Adrenal gland (tissue), 9 donors: ENCODE measurements at regions not wholly inside any gene's neighbourhood (a gene's known extent, or its start where the extent isn't known, plus 50 kb on each side); places are given as distances from the start of the nearest gene placed in this dataset.
A peak's percentile ranks its signal among the peaks of the same experiment; 100 is the strongest.

ENCODE experiments used
- DNase-seq, 7 donors: peaks; one replicate each; pipeline ENCODE4 v3.0.0-alpha.2; 2019 to 2020
- H3K27ac ChIP-seq, 5 donors: fragments of 200-600 bp; sonication (generic) in 4 of 5; 1 replicate in 3 of 5; 2 replicates in 2 of 5; pipeline versions ENCODE4 v1.5.1 to v1.8.0; 2016 to 2020; ENCODE audit warnings: mild to moderate bottlenecking in 1 of 5
- H3K27me3 ChIP-seq: fragments of 200-600 bp; 2 replicates; pipeline ENCODE4 v1.8.0; 2021
- H3K36me3 ChIP-seq, 2 donors: fragments of 200-600 bp; replicated peaks in 1 of 2; 1 replicate in 1 of 2; 2 replicates in 1 of 2; pipeline versions ENCODE4 v1.5.1 to v1.8.0; 2018 to 2022
- H3K4me1 ChIP-seq, 2 donors: fragments of 200-600 bp; replicated peaks in 1 of 2; 1 replicate in 1 of 2; 2 replicates in 1 of 2; pipeline versions ENCODE4 v1.5.1 to v1.8.0; 2018 to 2021
- H3K4me3 ChIP-seq, 4 donors: fragments of 200-600 bp; sonication (generic) in 3 of 4; one replicate each; pipeline ENCODE4 v1.5.1; 2016 to 2018
- H3K9me3 ChIP-seq, 3 donors: fragments of 200-600 bp; sonication (generic) in 1 of 3; replicated peaks in 1 of 3; 1 replicate in 2 of 3; 2 replicates in 1 of 3; pipeline versions ENCODE4 v1.5.1 to v1.8.0; 2016 to 2021
- CTCF ChIP-seq, 6 experiments: fragments of 450-650 bp in 4 of 6; fragments of 200-600 bp in 2 of 6; sonication (generic) in 1 of 6; IDR thresholded peaks; 1 replicate in 5 of 6; 2 replicates in 1 of 6; pipeline versions ENCODE4 v1.5.1 to v1.8.0; 2016 to 2021; ENCODE audit warnings: antibody characterized with exemption in 6 of 6, mild to moderate bottlenecking in 2 of 6, moderate library complexity in 1 of 6
- POLR2A ChIP-seq, 2 donors: fragments of 450-650 bp; IDR thresholded peaks; one replicate each; pipeline ENCODE4 v1.6.1; 2017; ENCODE audit warnings: antibody characterized with exemption in 2 of 2, mild to moderate bottlenecking in 2 of 2, moderate library complexity in 1 of 2
- whole genome bisulfite sequencing, 4 donors: extraction: QIAGEN DNeasy Blood & Tissue Kit in 2 of 4; methylation state at CpG; one replicate each; pipeline versions ENCODE4 v1.1.5 to v1.1.7; 2013 to 2017; 5-methylcytosine and 5-hydroxymethylcytosine counted together
- intact Hi-C, 2 donors: fragments of 100-400 bp; cut with DNase I; formaldehyde crosslinking; loops; one replicate each; pipeline versions ENCODE4 v1.14.1 to v1.15.0; 2022 to 2023
- donor health status: healthy with polysubstance abuse.
- donor health status: Bipolar disorder and iron deficiency.
- donor health status: DM: yes; HTN: yes; CAD: no.
- donor health status: DM: no; HTN: no; CAD: no.
- donor health status: DM: no; HTN: no; CAD: no.

DNA sequence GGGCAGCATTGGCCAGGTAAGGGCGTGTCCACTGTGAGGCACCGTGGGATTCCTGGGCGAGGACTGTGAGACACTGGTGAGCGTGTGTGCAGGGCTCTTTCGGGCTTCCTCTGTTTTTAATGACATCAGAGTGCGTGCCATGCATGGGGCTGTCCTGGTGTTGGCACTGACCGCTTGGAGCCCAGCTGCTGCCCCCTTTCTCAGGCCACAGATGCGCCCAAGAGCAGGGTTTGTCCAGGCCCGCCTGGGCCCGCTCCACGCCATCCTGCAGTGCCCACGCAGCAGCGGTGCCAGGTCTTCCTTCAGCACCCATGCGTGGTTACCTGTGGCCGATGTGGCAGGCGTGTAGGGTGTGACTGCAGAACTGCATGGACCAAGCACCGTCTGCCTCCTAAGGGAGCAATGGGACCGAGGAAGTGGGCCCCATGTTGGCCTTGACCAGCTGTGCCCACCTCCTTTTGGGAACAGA lies 72.3 kb upstream of the SEPTIN5 start:
- intact Hi-C loops = no loop called here
- Histone ChIP-seq H3K27ac (no peak overlapping the region), H3K9me3 (no peaks in the 10 kb centered on the region), H3K4me3 (no peak overlapping the region), H3K4me1 (no peaks in the 10 kb centered on the region), H3K36me3 (no peaks in the 10 kb centered on the region), H3K27me3 (no peaks in the 10 kb centered on the region)
- 46 to 76% (median 70%) methylated on average over 7 to 18 of the region's 18 CpGs for WGBS, 4 donors
- TF ChIP-seq CTCF (IDR thresholded peaks at IDR 0.05) (no peak), POLR2A (IDR thresholded peaks at IDR 0.05) (no peak)
- DNase-seq = no peak

DNA sequence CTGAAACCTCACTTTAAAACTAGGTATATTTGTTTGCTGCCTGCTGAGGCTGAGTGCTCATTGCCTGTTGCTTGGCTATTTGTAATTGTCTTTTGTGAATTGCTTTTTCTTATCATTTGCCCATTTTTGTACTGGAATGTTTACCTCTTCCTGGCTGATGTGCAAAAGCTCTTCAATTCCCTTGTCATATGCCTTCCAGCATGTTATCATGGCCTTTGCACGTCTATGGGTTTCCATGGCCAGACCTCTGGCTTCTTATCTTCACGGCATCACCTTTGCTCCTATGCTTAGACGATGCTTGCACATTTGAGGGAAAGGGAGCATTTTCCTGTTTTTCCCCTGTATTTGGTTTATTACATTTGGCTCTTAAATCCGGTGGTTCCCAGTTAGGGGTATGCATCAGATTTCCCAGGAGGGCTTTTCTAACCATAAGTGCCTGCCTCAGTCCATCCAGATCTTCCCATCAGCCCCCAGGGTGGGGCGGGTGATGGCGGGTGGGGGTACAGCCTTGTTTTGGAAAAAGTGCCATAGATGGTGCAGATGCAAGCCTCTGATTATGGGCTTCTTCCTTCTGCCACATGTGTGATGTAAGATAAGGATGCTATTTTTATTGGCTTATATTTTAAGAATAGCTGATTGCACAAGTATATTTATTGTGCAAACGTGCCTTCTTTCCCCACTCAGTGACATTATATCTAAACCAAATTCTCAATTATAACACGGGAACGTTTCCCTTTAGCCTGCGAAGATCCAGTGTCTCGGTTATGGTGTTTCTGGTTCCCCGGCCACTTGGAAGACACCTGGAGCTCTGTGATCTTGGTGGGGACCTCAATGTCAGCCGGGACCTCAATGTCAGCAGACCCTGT lies 70.6 kb upstream of the SEPTIN5 start:
- intact Hi-C loops = no loop called here
- Histone ChIP-seq H3K4me1 (no peaks in the 10 kb centered on the region), H3K27ac (peak overlapping the region in 1 of 5 donors; percentile 62), H3K27me3 (peaks cover 3% of the 10 kb centered on the region), H3K9me3 (peaks cover 0 to 11% (median 0%) of the 10 kb centered on the region in 3 donors), H3K4me3 (no peak overlapping the region), H3K36me3 (no peaks in the 10 kb centered on the region)
- DNase-seq = no peak
- 49 to 53% (median 52%) methylated on average over 13 of the region's 13 CpGs for WGBS, 4 donors
- TF ChIP-seq POLR2A (IDR thresholded peaks at IDR 0.05) (no peak), CTCF (IDR thresholded peaks at IDR 0.05) (no peak)

DNA sequence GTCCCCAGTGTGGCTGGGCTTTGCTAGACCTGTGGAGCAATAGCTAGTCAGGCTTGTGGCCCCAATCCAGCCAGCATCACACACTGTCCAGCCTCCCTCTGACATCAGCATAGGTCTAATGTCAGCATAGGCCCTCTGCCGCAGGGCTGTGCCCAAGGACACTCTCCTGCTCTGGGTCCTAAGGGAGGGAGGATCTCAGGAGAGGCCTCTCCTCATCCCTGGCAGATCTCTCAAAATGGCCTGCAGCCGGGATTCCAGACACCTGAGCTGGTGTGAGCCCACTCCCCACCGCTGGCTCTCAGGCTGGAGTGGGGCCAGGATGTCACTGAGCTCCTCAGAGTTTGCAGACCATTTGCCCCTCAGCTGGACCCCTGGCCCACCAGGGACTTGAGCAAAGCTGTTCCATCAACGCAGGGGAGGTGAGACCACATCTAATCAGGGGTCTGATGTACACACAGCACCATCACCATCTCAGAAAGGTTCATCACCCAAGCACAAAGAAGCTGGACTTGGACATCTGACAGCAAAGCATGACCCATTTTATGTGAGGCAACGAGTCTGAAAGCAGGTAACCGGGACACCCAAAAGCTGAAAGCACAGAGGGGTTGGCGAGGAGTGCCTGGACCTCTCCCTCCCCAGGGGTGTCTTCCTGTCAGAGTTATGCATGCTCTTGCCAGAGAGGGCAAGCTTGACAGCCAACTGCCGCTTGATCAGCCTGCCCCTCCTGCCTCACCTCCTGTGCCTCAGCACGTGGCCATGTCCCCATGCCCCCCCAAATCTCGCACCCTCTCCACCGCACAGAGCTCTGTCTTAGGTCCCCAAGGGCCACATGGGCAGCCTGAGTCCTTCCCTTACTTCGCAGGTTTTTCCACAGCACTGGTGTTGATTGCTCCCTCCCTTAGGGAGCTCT lies 69.7 kb upstream of the SEPTIN5 start:
- H3K4me1 ChIP-seq = no peaks in the 10 kb centered on the region
- no peak for TF ChIP-seq POLR2A (IDR thresholded peaks at IDR 0.05)
- TF ChIP-seq CTCF (IDR thresholded peaks at IDR 0.05) = no peak
- peaks cover 0 to 13% (median 0%) of the 10 kb centered on the region in 3 donors for H3K9me3 ChIP-seq
- peak in 6 of 7 donors; percentile 25 to 69 (median 40) for DNase-seq
- intact Hi-C loops = no loop called here
- WGBS, 4 donors = 65 to 78% (median 70%) methylated on average over 5 to 12 of the region's 12 CpGs
- H3K27me3 ChIP-seq = peaks cover 3% of the 10 kb centered on the region
- no peaks in the 10 kb centered on the region for H3K36me3 ChIP-seq
- H3K4me3 ChIP-seq = no peak overlapping the region
- H3K27ac ChIP-seq = peak overlapping the region in 1 of 5 donors; percentile 62

DNA sequence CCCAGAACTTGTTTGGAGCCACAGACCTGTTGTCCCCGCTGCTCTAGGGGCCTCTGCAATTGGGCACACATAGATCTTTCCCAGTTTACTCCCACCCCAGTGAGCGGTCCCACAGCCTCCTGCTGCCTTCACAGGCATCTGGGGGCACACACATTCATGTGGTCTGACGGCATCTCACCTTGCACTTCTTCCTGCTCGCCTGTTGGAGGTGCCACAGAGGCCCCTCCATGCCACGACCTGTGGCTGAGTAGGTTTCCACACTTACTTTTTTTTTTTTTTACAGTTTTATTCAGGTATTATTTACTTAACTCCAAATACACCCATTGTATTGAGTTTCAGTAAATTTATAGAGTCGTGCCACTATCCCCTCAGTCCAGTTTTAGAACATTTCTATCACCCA lies 68.9 kb upstream of the SEPTIN5 start:
- DNase-seq = no peak
- H3K4me3 ChIP-seq = no peak overlapping the region
- H3K27ac ChIP-seq = no peak overlapping the region
- H3K36me3 ChIP-seq = no peaks in the 10 kb centered on the region
- WGBS, 4 donors = 77 to 87% (median 84%) methylated on average over 6 of the region's 6 CpGs
- peaks cover 3% of the 10 kb centered on the region for H3K27me3 ChIP-seq
- H3K4me1 ChIP-seq = no peaks in the 10 kb centered on the region
- TF ChIP-seq POLR2A (IDR thresholded peaks at IDR 0.05) = no peak
- no peak for TF ChIP-seq CTCF (IDR thresholded peaks at IDR 0.05)
- intact Hi-C loops = no loop called here
- peaks cover 0 to 13% (median 0%) of the 10 kb centered on the region in 3 donors for H3K9me3 ChIP-seq
